Neural progenitor cell (in vitro differentiated cells): ENCODE measurements at regions not wholly inside any gene's neighbourhood (a gene's known extent, or its start where the extent isn't known, plus 50 kb on each side); places are given as distances from the start of the nearest gene placed in this dataset.

Source experiments
- CTCF ChIP-seq: fragments of 200-600 bp; sonication (generic); IDR thresholded peaks from 2 replicates; pipeline ENCODE4 v1.5.1; 2017; ENCODE audit warnings: antibody characterized with exemption, mild to moderate bottlenecking
- EZH2 ChIP-seq: fragments of 200-600 bp; sonication (generic); IDR thresholded peaks from 2 replicates; pipeline ENCODE4 v1.6.1; 2017; ENCODE audit warnings: antibody characterized with exemption, mild to moderate bottlenecking, moderate library complexity

- TF ChIP-seq CTCF (no peak), EZH2 (no peak)
Observed at GRCh38 chr3:180548050-180548449, 53.9 kb upstream of the TTC14 start.
